Lung (tissue), 11 donors: ENCODE measurements at regions not wholly inside any gene's neighbourhood (a gene's known extent, or its start where the extent isn't known, plus 50 kb on each side); places are given as distances from the start of the nearest gene placed in this dataset.

Source experiments
- ATAC-seq: fragments of 200-7000 bp; cut with Tn5 transposase; one replicate; pipeline ENCODE4 v1.9.1; 2020; ENCODE audit warnings: moderate number of reproducible peaks; ENCODE audit not compliant: insufficient read depth, low FRiP score
- DNase-seq, 3 donors: peaks; one replicate each; pipeline ENCODE4 v3.0.0-alpha.2; 2013 to 2017
- H3K27ac ChIP-seq, 2 donors: one replicate each; pipeline ENCODE4 v1.5.1; 2013; ENCODE audit warnings: mild to moderate bottlenecking in 2 of 2, moderate library complexity in 2 of 2, control low read depth in 1 of 2, inconsistent platforms in 1 of 2, low read depth in 1 of 2, low read length in 1 of 2
- H3K27me3 ChIP-seq, 3 donors: one replicate each; pipeline ENCODE4 v1.5.1; 2013; ENCODE audit warnings: low read length in 2 of 3; ENCODE audit not compliant: control insufficient read depth in 3 of 3, insufficient read depth in 3 of 3
- H3K36me3 ChIP-seq, 4 donors: one replicate each; pipeline ENCODE4 v1.5.1; 2013; ENCODE audit warnings: low read length in 4 of 4, mild to moderate bottlenecking in 1 of 4, moderate library complexity in 1 of 4; ENCODE audit not compliant: control insufficient read depth in 4 of 4, insufficient read depth in 4 of 4
- H3K4me1 ChIP-seq, 5 donors: one replicate each; pipeline ENCODE4 v1.5.1; 2013; ENCODE audit warnings: low read length in 5 of 5, mild to moderate bottlenecking in 2 of 5, moderate library complexity in 1 of 5; ENCODE audit not compliant: control insufficient read depth in 5 of 5, insufficient read depth in 5 of 5
- H3K4me3 ChIP-seq: one replicate; pipeline ENCODE4 v1.5.1; 2013; ENCODE audit warnings: mild to moderate bottlenecking, control low read depth, moderate library complexity
- H3K9ac ChIP-seq, 2 donors: one replicate each; pipeline ENCODE4 v1.5.1; 2013; ENCODE audit warnings: low read length in 2 of 2, control low read depth in 1 of 2; ENCODE audit not compliant: insufficient read depth in 1 of 2
- H3K9me3 ChIP-seq, 4 donors: one replicate each; pipeline ENCODE4 v1.5.1; 2013; ENCODE audit warnings: low read length in 3 of 4, mild to moderate bottlenecking in 1 of 4, moderate library complexity in 1 of 4; ENCODE audit not compliant: control insufficient read depth in 4 of 4, insufficient read depth in 3 of 4
- WGBS, 2 donors: extraction: QIAGEN DNeasy Blood & Tissue Kit; methylation state at CpG; one replicate each; pipeline ENCODE4 v1.1.7; 2013; 5-methylcytosine and 5-hydroxymethylcytosine counted together
- TF ChIP-seq, protein P1 (sequence below): IDR thresholded peaks from 2 replicates; pipeline ENCODE4 v1.5.1; 2012; ENCODE audit warnings: mild to moderate bottlenecking; ENCODE audit errors: control extremely low read depth, extremely low read depth
- donor health status: control.
- donor health status: control.
- donor health status: Bipolar disorder and iron deficiency.
- donor health status: healthy.
- donor health status: DM: yes; HTN: yes; CAD: no.

- H3K4me3 ChIP-seq = no peak overlapping the region
- TF ChIP-seq, protein P1, sequence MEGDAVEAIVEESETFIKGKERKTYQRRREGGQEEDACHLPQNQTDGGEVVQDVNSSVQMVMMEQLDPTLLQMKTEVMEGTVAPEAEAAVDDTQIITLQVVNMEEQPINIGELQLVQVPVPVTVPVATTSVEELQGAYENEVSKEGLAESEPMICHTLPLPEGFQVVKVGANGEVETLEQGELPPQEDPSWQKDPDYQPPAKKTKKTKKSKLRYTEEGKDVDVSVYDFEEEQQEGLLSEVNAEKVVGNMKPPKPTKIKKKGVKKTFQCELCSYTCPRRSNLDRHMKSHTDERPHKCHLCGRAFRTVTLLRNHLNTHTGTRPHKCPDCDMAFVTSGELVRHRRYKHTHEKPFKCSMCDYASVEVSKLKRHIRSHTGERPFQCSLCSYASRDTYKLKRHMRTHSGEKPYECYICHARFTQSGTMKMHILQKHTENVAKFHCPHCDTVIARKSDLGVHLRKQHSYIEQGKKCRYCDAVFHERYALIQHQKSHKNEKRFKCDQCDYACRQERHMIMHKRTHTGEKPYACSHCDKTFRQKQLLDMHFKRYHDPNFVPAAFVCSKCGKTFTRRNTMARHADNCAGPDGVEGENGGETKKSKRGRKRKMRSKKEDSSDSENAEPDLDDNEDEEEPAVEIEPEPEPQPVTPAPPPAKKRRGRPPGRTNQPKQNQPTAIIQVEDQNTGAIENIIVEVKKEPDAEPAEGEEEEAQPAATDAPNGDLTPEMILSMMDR = no peak
- no peaks in the 10 kb centered on the region for H3K36me3 ChIP-seq
- no peaks in the 10 kb centered on the region for H3K9me3 ChIP-seq
- no peak overlapping the region for H3K9ac ChIP-seq
- DNase-seq (no peak), ATAC-seq (no peak)
- 14 to 18% methylated on average over 2 of the region's 2 CpGs for WGBS, 2 donors
- peaks cover 0 to 7% (median 2%) of the 10 kb centered on the region in 5 donors for H3K4me1 ChIP-seq
- H3K27ac ChIP-seq = no peak overlapping the region
- no peaks in the 10 kb centered on the region for H3K27me3 ChIP-seq
These were observed 77.1 kb upstream of the PLXNC1 start for GRCh38 chr12:94071258-94071657.

- DNase-seq (peak in 1 of 3 donors; percentile 37), ATAC-seq (no peak)
- Histone ChIP-seq H3K27ac (peak overlapping the region in 1 of 2 donors; percentile 21), H3K36me3 (no peaks in the 10 kb centered on the region), H3K9me3 (no peaks in the 10 kb centered on the region), H3K27me3 (no peaks in the 10 kb centered on the region), H3K4me3 (no peak overlapping the region), H3K4me1 (peaks cover 0 to 10% (median 2%) of the 10 kb centered on the region in 5 donors), H3K9ac (no peak overlapping the region)
- TF ChIP-seq, protein P1 = no peak
- 75 to 79% methylated on average over 9 of the region's 9 CpGs for WGBS, 2 donors
These were observed 74.8 kb upstream of the PLXNC1 start for GRCh38 chr12:94073441-94074051.

- ATAC-seq = no peak
- TF ChIP-seq, protein P1 = no peak
- 84% methylated on average over 14 of the region's 14 CpGs for WGBS, 2 donors
These were observed 74.0 kb upstream of the PLXNC1 start for GRCh38 chr12:94074216-94074979.

More at GRCh38 chr12:94074216-94074979, 74.0 kb upstream of the PLXNC1 start:
- H3K9me3 ChIP-seq = no peaks in the 10 kb centered on the region
- peak overlapping the region in 1 of 2 donors; percentile 78 for H3K27ac ChIP-seq
- no peaks in the 10 kb centered on the region for H3K27me3 ChIP-seq
- peaks cover 0 to 10% (median 2%) of the 10 kb centered on the region in 5 donors for H3K4me1 ChIP-seq
- H3K4me3 ChIP-seq = no peak overlapping the region
- no peaks in the 10 kb centered on the region for H3K36me3 ChIP-seq
- H3K9ac ChIP-seq = no peak overlapping the region
- DNase-seq = peak in 1 of 3 donors; percentile 39
